ENCODE measurements at regions not wholly inside any gene's neighbourhood (a gene's known extent, or its start where the extent isn't known, plus 50 kb on each side); places are given as distances from the start of the nearest gene placed in this dataset.

DNA sequence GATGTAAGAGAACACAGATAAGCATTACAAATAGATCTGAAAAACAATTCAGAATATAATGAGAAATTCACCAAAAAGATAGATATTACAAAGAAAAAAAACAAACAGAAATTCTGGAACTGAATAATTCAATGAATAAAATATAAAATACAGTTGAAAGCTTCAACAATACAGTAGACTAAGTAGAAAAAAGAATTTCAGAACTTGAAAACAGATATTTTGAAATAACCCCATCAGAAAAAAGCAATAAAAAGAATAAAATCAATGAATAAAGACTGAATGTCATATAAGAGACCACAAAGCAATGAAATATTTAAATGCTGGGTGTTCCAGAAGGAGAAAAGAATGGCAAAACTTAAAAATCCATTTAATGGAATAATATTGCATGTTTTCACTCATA, 611.4 kb upstream of the GHITM start:
- Histone ChIP-seq H3K4me2 (ENCODE audit: control insufficient read depth, extremely low read depth, insufficient read depth, low read depth, low read length) (no peak overlapping the region), H3K4me3 (ENCODE audit: control insufficient read depth in 2 of 3, extremely low read depth in 1 of 3, insufficient read depth in 2 of 3, low read depth in 1 of 3, low read length in 3 of 3) (no peak overlapping the region), H2AFZ (ENCODE audit: control insufficient read depth, low read length) (no peak overlapping the region), H3K27ac (ENCODE audit: control insufficient read depth, insufficient read depth, low read length) (no peak overlapping the region), H3K9ac (ENCODE audit: control insufficient read depth, extremely low read depth, insufficient read depth, low read length) (no peak overlapping the region), H3K9me3 (ENCODE audit: control insufficient read depth, low read depth, low read length) (no peaks in the 10 kb centered on the region), H3K27me3 (ENCODE audit: control insufficient read depth, extremely low read depth, insufficient read depth, low read length) (no peaks in the 10 kb centered on the region), H3K9me1 (ENCODE audit: control insufficient read depth, extremely low read depth, insufficient read depth, low read length) (no peaks in the 10 kb centered on the region), H4K20me1 (ENCODE audit: control insufficient read depth, extremely low read depth, insufficient read depth, low read length) (no peaks in the 10 kb centered on the region), H3K4me1 (ENCODE audit: control insufficient read depth, extremely low read depth, insufficient read depth, low read length) (no peaks in the 10 kb centered on the region), H3K36me3 (ENCODE audit: control insufficient read depth in 2 of 2, extremely low read depth in 1 of 2, insufficient read depth in 2 of 2, low read length in 2 of 2) (no peaks in the 10 kb centered on the region), H3K79me2 (ENCODE audit: control insufficient read depth, insufficient read depth, low read length) (no peaks in the 10 kb centered on the region)
- FAIRE-seq (no peak), DNase-seq (ENCODE audit: low read depth, low spot score) (no peak)
- TF ChIP-seq, protein P1, sequence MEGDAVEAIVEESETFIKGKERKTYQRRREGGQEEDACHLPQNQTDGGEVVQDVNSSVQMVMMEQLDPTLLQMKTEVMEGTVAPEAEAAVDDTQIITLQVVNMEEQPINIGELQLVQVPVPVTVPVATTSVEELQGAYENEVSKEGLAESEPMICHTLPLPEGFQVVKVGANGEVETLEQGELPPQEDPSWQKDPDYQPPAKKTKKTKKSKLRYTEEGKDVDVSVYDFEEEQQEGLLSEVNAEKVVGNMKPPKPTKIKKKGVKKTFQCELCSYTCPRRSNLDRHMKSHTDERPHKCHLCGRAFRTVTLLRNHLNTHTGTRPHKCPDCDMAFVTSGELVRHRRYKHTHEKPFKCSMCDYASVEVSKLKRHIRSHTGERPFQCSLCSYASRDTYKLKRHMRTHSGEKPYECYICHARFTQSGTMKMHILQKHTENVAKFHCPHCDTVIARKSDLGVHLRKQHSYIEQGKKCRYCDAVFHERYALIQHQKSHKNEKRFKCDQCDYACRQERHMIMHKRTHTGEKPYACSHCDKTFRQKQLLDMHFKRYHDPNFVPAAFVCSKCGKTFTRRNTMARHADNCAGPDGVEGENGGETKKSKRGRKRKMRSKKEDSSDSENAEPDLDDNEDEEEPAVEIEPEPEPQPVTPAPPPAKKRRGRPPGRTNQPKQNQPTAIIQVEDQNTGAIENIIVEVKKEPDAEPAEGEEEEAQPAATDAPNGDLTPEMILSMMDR (optimal IDR thresholded peaks at IDR 0.05 in 1 of 3, IDR thresholded peaks at IDR 0.05 in 1 of 3, conservative IDR thresholded peaks at IDR 0.05 in 1 of 3; ENCODE audit: extremely low read depth in 1 of 3, insufficient read depth in 2 of 3, low read length in 3 of 3) = no peak
- TF ChIP-seq EZH2 (IDR thresholded peaks at IDR 0.05; ENCODE audit: low read length) = no peak
- dilution Hi-C loops (cut with MboI; ENCODE audit: extremely low pct_ligation_motif_present, low sequenced_read_pairs) = no loop called here

DNA sequence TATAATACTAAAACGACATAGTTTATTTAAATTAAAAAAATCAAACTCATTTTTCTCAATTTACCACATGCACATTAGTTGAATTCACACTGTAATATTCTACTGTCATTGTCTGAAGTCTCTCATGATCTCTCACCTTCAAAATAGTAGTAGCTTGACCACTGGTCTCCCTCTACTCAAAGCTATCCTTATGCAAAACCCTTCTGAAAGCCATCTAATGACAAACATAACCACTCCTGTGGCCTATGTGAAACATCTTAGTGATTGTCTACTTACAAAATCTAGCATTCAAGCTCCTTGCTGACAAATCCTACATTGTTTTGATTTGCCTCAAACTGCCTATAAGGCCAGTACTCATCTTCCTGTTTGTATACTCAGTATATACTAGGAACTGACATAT, 606.0 kb upstream of the GHITM start:
- DNase-seq (ENCODE audit: low read depth, low spot score) (no peak), FAIRE-seq (no peak)
- Histone ChIP-seq H3K27me3 (ENCODE audit: control insufficient read depth, extremely low read depth, insufficient read depth, low read length) (no peaks in the 10 kb centered on the region), H4K20me1 (ENCODE audit: control insufficient read depth, extremely low read depth, insufficient read depth, low read length) (no peaks in the 10 kb centered on the region), H3K9me3 (ENCODE audit: control insufficient read depth, low read depth, low read length) (no peaks in the 10 kb centered on the region), H3K36me3 (ENCODE audit: control insufficient read depth in 2 of 2, extremely low read depth in 1 of 2, insufficient read depth in 2 of 2, low read length in 2 of 2) (no peaks in the 10 kb centered on the region), H3K9me1 (ENCODE audit: control insufficient read depth, extremely low read depth, insufficient read depth, low read length) (no peaks in the 10 kb centered on the region), H3K79me2 (ENCODE audit: control insufficient read depth, insufficient read depth, low read length) (no peaks in the 10 kb centered on the region), H3K9ac (ENCODE audit: control insufficient read depth, extremely low read depth, insufficient read depth, low read length) (no peak overlapping the region), H2AFZ (ENCODE audit: control insufficient read depth, low read length) (no peak overlapping the region), H3K4me3 (ENCODE audit: control insufficient read depth in 2 of 3, extremely low read depth in 1 of 3, insufficient read depth in 2 of 3, low read depth in 1 of 3, low read length in 3 of 3) (no peak overlapping the region), H3K27ac (ENCODE audit: control insufficient read depth, insufficient read depth, low read length) (no peak overlapping the region), H3K4me1 (ENCODE audit: control insufficient read depth, extremely low read depth, insufficient read depth, low read length) (no peaks in the 10 kb centered on the region), H3K4me2 (ENCODE audit: control insufficient read depth, extremely low read depth, insufficient read depth, low read depth, low read length) (no peak overlapping the region)
- TF ChIP-seq, protein P1 (optimal IDR thresholded peaks at IDR 0.05 in 1 of 3, IDR thresholded peaks at IDR 0.05 in 1 of 3, conservative IDR thresholded peaks at IDR 0.05 in 1 of 3; ENCODE audit: extremely low read depth in 1 of 3, insufficient read depth in 2 of 3, low read length in 3 of 3) = no peak
- TF ChIP-seq EZH2 (IDR thresholded peaks at IDR 0.05; ENCODE audit: low read length) = no peak
- dilution Hi-C loops (cut with MboI; ENCODE audit: extremely low pct_ligation_motif_present, low sequenced_read_pairs) = no loop called here

All from keratinocyte (primary cell).